Activated gamma-delta T cell treated with anti-CD3 and anti-CD28 coated beads, Interleukin-2, amount 50 U/mL, for 16 hours (primary cell): ENCODE measurements at regions not wholly inside any gene's neighbourhood (a gene's known extent, or its start where the extent isn't known, plus 50 kb on each side); places are given as distances from the start of the nearest gene placed in this dataset.

ENCODE experiments used
- DNase-seq: peaks from one replicate; pipeline ENCODE4 v3.0.0-alpha.2; 2020; ENCODE audit warnings: low read depth

GRCh38 chr18:46322941-46323340 lies 218.8 kb downstream of the HAUS1 start:
- DNase-seq, result no peak

- no peak for DNase-seq
These were observed 220.1 kb downstream of the HAUS1 start for GRCh38 chr18:46324087-46324955.

GRCh38 chr18:46325895-46326294 lies 221.7 kb downstream of the HAUS1 start:
- no peak for DNase-seq

GRCh38 chr18:46329736-46330246 lies 225.6 kb downstream of the HAUS1 start:
- DNase-seq, result no peak

- no peak for DNase-seq
These were observed 227.1 kb downstream of the HAUS1 start for GRCh38 chr18:46331316-46331715.

GRCh38 chr18:46332286-46332801 lies 228.2 kb downstream of the HAUS1 start:
- DNase-seq, result no peak

- DNase-seq, result no peak
These were observed 228.7 kb downstream of the HAUS1 start for GRCh38 chr18:46332921-46333341.

- no peak for DNase-seq
These were observed 229.4 kb downstream of the HAUS1 start for GRCh38 chr18:46333431-46334135.

- no peak for DNase-seq
These were observed 230.7 kb downstream of the HAUS1 start for GRCh38 chr18:46334868-46335281.

GRCh38 chr18:46335534-46336101 lies 231.4 kb downstream of the HAUS1 start:
- no peak for DNase-seq

- DNase-seq, result no peak
These were observed 232.3 kb downstream of the HAUS1 start for GRCh38 chr18:46336278-46337111.

GRCh38 chr18:46337271-46337670 lies 233.1 kb downstream of the HAUS1 start:
- DNase-seq, result no peak

- no peak for DNase-seq
These were observed 234.0 kb downstream of the HAUS1 start for GRCh38 chr18:46338205-46338604.

GRCh38 chr18:46338766-46339165 lies 234.6 kb downstream of the HAUS1 start:
- DNase-seq, result no peak

- DNase-seq, result no peak
These were observed 236.5 kb downstream of the HAUS1 start for GRCh38 chr18:46340716-46341115.

GRCh38 chr18:46341986-46342525 lies 237.9 kb downstream of the HAUS1 start:
- DNase-seq, result no peak

- DNase-seq, result no peak
These were observed 239.3 kb downstream of the HAUS1 start for GRCh38 chr18:46343456-46343855.

GRCh38 chr18:46343931-46344372 lies 239.8 kb downstream of the HAUS1 start:
- DNase-seq, result no peak

- no peak for DNase-seq
These were observed 240.4 kb downstream of the HAUS1 start for GRCh38 chr18:46344416-46345180.

- no peak for DNase-seq
These were observed 240.9 kb downstream of the HAUS1 start for GRCh38 chr18:46345181-46345465.

GRCh38 chr18:46346213-46346612 lies 242.0 kb downstream of the HAUS1 start:
- no peak for DNase-seq
